ENCODE measurements at regions not wholly inside any gene's neighbourhood (a gene's known extent, or its start where the extent isn't known, plus 50 kb on each side); places are given as distances from the start of the nearest gene placed in this dataset.

DNA sequence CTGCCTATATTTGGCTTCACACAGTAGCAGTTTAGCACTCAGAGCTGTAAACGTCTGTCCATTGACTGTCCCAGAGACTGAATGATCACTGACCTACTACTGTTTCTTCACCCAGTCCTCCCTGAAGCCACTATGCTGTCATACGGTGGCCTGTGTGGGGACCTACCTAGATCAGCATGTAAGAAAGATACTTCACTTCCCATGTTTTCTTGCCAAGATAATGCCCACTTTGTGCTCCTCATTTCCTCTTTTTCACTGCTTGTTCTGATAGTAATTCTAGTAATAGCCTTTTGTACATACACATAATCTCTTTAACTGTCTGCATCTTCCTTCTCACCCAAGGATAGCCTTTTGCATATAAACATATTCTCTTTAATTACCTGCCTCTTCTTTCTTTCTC lies 109.9 kb upstream of the TIAM2 start:
- no peak for DNase-seq (ENCODE audit: low read depth in 2 of 2)

- DNase-seq (ENCODE audit: low read depth in 2 of 2): no peak
These were observed 109.1 kb upstream of the TIAM2 start for GRCh38 chr6:154886016-154886415.

DNA sequence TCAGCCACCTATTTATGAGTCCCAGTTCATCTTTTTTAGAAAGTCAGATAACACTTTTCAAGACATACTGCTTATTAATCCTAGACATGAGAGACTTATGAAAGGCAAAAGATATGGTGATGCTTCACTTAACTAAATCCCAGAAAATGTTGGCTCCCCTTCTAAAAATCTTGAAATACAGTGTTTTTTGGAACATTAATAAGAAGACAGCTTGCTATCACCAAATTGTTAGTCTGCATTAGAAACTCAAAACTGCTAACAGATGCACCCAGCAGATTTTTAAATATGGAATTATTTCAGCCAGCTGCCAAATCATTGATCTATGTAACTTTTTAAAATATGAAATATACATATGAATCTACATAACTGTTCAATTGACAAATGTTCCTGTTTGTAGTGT lies 108.6 kb upstream of the TIAM2 start:
- no peak for DNase-seq (ENCODE audit: low read depth in 2 of 2)

DNA sequence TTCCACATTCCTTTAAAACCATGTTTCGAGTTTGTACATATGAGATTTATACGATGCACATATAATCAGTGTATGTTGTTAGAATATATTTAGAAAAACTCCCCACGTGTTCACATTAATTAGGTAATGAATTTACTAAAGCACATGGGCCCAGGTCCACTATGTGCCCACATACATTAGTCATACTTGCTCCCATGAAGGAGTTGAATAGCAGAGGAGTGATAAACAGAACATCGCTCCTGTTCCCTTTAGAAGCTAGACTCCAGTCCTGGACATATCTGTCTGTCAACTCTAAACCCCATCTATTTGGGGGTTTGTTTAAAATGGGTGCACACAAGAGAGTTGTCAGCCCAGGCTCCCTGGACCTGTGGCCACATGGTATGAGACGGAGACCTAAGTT lies 108.1 kb upstream of the TIAM2 start:
- no peak for DNase-seq (ENCODE audit: low read depth in 2 of 2)

GRCh38 chr6:154888421-154889295 lies 106.5 kb upstream of the TIAM2 start:
- DNase-seq (ENCODE audit: low read depth in 2 of 2): no peak

DNA sequence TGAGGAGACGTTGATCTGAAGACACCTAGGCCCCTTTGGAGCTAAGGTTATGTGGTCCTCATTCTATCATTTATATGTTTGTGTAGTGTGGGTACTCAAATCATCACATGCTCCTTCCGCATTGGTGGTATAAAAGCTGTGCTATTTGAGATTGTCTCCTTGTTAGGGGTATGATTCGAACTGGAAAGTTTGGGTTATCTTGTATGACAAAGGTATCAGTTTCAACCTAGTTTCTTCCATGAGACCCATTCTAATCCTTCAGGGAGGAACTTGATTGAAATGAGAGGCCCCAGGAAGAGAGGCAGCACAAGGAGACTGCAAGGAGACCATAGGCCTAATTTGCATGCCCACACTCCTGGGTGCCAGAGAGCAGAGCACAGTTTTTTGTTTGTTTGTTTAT lies 104.2 kb upstream of the TIAM2 start:
- DNase-seq (ENCODE audit: low read depth in 2 of 2): no peak

- no peak for DNase-seq (ENCODE audit: low read depth in 2 of 2)
These were observed 103.2 kb upstream of the TIAM2 start for GRCh38 chr6:154891901-154892300.

GRCh38 chr6:154893917-154894316 lies 101.2 kb upstream of the TIAM2 start:
- no peak for DNase-seq (ENCODE audit: low read depth in 2 of 2)

DNA sequence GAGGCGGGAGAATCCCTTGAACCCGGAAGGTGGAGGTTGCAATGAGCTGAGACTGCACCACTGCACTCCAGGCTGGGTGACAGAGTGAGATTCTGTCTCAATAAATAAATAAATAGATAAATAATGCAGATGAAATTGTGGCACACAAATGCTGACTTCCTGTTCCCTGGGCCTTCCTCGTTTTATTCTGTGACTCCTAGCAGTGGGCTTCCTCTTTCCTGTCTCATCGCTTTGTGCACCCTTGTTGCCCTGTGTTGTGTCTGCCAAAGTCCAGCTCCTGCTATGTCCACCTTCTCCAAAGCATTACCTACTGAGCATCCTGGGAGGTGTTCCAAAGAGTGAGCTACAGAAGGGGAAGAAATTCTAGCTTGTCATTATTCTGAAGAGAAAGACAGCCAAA lies 100.2 kb upstream of the TIAM2 start:
- DNase-seq (ENCODE audit: low read depth in 2 of 2): no peak

DNA sequence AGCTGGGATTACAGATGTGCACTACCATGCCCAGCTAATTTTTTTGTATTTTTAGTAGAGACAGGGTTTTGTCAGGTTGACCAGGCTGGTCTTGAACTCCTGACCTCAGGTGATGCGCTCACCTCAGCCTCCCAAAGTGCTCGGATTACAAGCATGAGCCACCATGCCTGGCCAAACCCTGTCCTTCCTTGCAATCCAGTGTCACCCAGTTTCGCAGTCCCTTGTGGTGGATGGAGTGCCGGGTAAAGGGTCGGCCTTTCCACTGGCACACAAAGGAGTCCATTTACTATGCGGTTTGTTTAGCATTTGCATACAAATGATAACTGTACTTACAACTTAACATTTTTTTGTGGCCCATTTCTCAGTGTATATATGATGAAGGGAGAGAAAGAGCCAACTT lies 99.3 kb upstream of the TIAM2 start:
- no peak for DNase-seq (ENCODE audit: low read depth in 2 of 2)

DNA sequence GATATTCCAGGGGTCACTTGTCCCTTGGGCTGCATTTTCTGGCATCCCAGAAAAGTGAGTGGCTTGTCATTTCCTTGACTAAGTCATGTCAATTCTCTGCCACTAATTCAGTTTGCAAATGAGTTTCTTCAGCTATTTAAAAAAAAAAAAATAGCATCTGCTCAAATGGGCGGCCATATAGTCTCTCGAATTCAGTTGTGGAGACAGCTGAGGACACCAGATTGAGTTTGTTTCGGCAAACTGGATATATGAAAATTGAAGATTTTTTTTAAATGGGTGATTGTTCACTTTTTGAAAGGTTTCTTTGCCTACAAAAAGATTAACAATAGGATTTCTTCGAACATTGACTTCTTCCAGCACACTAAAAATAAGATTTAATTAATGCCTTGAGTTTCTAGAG lies 96.3 kb upstream of the TIAM2 start:
- no peak for DNase-seq (ENCODE audit: low read depth in 2 of 2)

- DNase-seq (ENCODE audit: low read depth in 2 of 2): no peak
These were observed 95.2 kb upstream of the TIAM2 start for GRCh38 chr6:154899824-154900463.

DNA sequence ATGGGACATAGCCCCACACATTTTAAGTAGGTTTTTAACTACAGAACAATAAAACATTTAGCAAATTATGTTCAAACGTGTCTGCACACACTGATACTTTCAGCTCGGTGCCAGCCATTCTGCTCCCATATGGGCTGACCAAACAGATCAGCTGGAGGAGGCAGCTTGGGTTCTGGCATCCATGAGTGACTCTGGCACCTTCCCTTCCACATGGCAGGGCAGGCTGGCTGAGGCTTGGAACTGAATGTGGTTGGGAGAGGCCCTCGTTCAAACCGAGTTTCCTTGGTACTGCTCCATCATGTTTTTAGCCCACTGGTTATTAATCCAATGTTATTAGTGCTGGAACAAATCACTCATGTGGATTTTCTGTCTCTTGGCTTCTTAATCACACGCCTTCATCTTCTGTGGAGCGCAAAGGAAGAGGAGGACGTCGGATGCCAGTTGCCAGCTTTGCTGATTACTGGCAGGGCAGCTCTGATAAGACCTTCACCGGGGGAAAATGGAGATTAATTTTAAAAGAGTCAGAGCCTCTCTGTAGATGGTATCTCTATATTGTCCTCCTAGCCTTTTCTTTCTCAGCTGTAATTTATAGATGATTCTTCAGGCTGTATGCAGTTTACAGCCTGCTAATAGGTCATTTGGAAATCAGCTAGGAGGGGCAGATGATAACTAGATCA lies 93.1 kb upstream of the TIAM2 start:
- no peak for DNase-seq (ENCODE audit: low read depth in 2 of 2)

DNA sequence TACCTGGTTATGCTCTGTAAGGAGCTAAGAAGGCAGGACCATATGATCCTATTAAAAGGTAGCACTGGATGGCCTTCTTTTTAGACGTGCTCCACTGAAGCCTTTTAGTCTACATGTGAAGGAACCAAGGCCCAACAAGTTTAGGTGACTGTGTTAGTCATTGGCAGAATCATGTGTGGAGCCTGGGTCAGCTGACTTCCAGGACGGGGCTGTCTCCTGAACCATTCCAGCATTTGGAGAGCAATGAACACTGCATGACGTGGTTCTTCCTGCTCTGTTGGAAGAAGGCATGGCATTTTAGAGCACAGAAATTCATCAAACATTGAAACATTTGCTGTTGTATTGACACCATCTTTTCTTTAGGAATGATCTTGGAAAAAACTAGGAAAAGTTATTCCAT lies 87.8 kb upstream of the TIAM2 start:
- DNase-seq (ENCODE audit: low read depth in 2 of 2): no peak

DNA sequence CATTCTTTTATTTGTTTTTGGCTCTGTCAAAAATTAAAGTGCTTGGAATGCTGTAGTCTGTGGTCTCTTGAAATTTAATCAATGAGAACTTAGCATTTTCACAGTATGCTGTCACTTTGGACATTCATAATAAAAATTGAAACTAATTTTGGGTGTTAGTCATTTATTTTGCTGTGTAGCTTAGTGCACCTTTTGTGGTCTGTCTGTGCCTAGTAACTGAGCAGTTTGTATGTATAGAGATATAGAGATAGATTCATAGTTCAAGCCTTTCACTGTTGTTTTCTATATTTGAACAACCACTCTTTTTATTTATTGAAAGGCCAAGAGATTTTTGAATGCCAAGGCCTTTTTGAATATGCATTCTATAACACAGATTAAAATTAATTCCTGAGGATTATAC lies 86.4 kb upstream of the TIAM2 start:
- DNase-seq (ENCODE audit: low read depth in 2 of 2): no peak

DNA sequence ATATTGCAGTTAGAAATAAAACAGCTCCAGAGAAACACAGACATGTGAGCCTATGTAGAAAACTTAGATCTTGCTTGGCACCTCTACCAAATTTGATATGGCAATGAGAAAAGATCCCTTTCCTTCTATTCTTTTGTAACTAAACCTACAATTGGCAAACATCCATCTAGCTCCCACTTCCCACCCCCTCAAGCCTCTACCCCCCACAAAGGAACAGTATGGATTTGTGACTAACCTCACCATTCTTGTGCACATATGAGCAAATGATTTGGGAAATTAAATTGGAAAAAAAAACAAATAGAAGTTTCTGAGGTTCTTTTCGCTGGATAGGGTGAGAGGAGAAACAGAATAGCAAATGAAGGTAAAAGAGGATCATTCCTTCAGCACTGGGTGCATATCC lies 85.8 kb upstream of the TIAM2 start:
- DNase-seq (ENCODE audit: low read depth in 2 of 2): no peak

DNA sequence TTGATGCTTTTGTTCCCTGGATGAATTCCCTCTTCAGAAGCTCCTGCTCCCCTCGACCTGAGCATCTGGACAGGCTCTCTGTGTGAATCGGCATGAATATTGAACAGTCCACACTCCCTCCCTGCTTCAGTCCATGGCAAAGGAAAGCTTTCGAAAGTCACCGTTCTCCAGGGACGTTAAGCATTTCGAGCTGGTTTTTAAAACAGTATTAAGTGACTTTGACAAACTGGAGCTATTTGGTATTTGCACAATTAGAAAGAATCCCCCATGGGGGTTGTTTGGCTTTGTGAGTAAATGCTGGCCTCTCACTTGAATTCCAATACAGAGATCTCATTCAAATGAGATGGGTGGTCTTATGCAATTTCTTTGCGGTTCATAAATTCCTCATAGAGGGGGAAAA lies 85.3 kb upstream of the TIAM2 start:
- DNase-seq (ENCODE audit: low read depth in 2 of 2): no peak

DNA sequence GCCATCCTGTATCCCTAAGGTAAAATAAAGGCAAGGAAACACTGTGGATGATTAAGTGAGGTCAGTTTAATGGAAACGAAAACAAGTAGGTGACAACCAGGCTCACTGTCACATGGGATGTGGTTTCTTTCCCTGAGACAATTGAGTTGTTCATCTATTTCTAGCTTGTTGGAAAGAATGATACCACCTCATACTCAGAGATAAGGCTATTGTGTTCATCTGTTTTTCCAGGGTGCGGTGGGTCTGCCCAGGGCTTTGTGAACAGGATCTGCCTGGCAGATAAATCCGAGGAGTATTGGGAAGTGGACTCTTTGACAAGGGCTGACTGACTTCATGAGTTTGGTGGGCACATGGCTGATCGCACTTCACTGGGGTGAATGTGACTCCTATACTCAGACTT lies 80.8 kb upstream of the TIAM2 start:
- DNase-seq (ENCODE audit: low read depth in 2 of 2): no peak

- DNase-seq (ENCODE audit: low read depth in 2 of 2): no peak
These were observed 78.3 kb upstream of the TIAM2 start for GRCh38 chr6:154916857-154917256.

DNA sequence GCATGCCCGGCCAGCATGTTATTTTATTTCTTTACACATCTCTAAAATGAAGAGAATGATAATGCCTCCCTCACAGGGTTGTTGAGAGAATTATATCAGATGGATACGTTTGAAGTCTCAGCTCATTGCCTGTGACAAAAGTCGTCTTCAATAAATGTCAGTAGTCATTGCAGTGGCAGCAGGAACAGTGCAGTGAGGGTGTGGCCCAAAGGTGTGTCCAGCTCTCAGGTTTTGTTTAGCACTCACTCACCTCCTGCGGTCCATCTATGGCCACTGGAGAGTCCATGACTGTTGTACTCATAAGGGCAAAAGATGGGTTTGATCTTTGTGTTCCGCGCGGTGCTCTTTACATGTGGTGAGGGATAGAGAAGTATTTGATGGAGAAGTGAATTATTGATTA lies 77.2 kb upstream of the TIAM2 start:
- no peak for DNase-seq (ENCODE audit: low read depth in 2 of 2)

- no peak for DNase-seq (ENCODE audit: low read depth in 2 of 2)
These were observed 75.3 kb upstream of the TIAM2 start for GRCh38 chr6:154919806-154920205.

DNA sequence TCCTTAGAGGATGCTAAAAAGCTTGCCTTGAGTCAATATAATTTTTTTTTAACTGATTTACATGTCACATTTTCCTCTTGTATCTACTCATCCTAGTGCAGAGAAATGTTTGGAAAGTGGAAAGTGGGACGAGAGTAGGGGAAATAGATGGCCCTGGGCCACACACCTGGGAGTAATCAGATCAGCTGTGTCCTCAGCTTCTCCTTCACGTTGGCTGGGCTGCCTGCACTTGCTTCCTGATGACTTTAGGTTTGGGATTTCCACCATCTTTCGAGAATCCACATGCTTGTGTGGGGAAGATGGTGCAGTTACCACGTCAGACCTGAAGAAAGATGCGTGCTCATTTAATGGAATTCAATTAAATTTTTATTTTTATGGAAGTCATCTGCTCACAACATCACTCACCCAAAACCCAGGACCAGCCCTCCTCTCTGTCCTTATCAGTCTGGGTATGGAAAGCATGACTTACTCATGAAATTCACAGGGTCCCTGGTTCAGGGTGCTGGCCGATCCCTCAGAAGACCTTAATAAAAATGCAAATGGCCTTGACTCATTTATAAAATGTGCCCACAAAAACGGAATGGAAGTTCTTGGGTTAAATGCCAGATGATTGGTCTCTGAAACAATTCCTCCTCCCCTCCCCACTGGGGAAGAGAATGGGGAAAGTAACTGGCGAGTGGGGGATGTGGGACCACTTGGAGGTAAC lies 74.5 kb upstream of the TIAM2 start:
- no peak for DNase-seq (ENCODE audit: low read depth in 2 of 2)
